Breast epithelium (tissue), 3 donors: ENCODE measurements at regions not wholly inside any gene's neighbourhood (a gene's known extent, or its start where the extent isn't known, plus 50 kb on each side); places are given as distances from the start of the nearest gene placed in this dataset.

Source experiments
- POLR2A ChIP-seq: fragments of 450-650 bp; IDR thresholded peaks from one replicate; pipeline ENCODE4 v1.6.1; 2016; ENCODE audit warnings: antibody characterized with exemption, mild to moderate bottlenecking, moderate library complexity
- POLR2AphosphoS5 ChIP-seq, 3 donors: sonication (generic); formaldehyde crosslinking; IDR thresholded peaks; one replicate each; pipeline ENCODE4 v1.6.1; 2017; ENCODE audit warnings: antibody characterized with exemption in 3 of 3
- TF ChIP-seq, protein P1 (sequence below), 3 donors: fragments of 450-650 bp; IDR thresholded peaks; one replicate each; pipeline ENCODE4 v1.5.1; 2016 to 2017; ENCODE audit warnings: antibody characterized with exemption in 3 of 3, mild to moderate bottlenecking in 3 of 3, moderate library complexity in 3 of 3

- TF ChIP-seq, protein P1, sequence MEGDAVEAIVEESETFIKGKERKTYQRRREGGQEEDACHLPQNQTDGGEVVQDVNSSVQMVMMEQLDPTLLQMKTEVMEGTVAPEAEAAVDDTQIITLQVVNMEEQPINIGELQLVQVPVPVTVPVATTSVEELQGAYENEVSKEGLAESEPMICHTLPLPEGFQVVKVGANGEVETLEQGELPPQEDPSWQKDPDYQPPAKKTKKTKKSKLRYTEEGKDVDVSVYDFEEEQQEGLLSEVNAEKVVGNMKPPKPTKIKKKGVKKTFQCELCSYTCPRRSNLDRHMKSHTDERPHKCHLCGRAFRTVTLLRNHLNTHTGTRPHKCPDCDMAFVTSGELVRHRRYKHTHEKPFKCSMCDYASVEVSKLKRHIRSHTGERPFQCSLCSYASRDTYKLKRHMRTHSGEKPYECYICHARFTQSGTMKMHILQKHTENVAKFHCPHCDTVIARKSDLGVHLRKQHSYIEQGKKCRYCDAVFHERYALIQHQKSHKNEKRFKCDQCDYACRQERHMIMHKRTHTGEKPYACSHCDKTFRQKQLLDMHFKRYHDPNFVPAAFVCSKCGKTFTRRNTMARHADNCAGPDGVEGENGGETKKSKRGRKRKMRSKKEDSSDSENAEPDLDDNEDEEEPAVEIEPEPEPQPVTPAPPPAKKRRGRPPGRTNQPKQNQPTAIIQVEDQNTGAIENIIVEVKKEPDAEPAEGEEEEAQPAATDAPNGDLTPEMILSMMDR (IDR thresholded peaks at IDR 0.05), result no peak
- no peak for TF ChIP-seq POLR2A
- TF ChIP-seq POLR2AphosphoS5 (IDR thresholded peaks at IDR 0.05), result no peak
These were observed 222.3 kb upstream of the THBS1 start for GRCh38 chr15:39358441-39359041.
